NCI-H526 (cell line): ENCODE measurements at regions not wholly inside any gene's neighbourhood (a gene's known extent, or its start where the extent isn't known, plus 50 kb on each side); places are given as distances from the start of the nearest gene placed in this dataset.
"Not testable (repeated sequence)": the region's sequence is repeated elsewhere in the genome, so short reads cannot be mapped to it uniquely, and the experiment has no call there.

Experiments used
- DNase-seq, 2 experiments: peaks; one replicate each; lab custom pipeline; 2025; lab: John Stamatoyannopoulos, UW

- DNase-seq = no peak
These were observed 88.5 kb upstream of the RPL38 start for GRCh38 chr17:74114881-74115470.

DNA sequence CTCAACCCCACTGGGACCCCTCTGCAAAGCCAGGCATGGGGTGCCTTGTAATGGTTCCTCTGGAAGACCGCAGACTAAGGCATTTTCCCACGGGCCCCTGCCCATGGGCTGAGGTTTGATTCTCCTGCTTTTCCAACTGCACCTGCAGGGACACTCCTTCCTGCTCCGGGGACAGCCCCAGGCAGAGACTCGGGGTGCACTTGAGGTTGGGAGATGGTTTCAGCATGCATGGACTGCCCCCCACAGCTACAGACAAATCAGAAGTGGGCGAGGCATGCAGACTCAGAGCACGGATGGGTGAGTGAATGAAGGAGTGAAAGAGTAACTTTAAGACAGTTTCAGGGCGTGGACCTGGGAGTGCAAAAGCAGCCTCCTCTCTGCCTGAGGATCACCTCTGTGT is 87.9 kb upstream of the RPL38 start:
- DNase-seq = no peak

DNA sequence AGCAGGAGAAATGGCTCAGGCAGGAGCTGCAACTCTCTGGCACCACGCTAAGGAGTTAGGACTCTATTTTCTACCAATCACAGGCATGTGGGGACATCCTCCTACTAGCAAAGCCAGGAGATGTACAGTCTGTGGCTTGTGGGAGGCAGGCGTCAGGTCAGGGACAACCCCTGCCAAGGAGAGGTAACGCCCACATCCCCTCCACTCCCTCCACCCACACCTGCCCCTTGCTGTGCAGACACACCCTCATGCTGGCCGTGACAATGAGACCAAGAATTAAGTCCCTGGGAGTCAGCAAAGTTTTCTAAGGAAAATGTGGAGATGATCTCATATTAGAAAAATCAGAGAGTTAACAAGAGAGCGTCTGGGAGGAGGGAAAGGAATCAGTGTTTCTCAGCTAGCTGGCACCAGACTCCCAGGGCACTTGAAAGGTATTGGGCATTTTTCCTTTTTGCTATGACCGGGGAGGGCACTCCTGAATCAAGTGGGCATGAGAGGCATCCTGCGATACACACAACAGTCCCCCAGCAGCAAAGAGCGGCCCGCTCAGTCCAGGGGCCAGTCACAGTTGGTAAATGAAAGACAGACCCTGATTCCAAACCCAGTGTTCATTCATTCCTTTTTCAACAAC is 87.3 kb upstream of the RPL38 start:
- DNase-seq = peak in 1 of 2 experiments; percentile 24

DNA sequence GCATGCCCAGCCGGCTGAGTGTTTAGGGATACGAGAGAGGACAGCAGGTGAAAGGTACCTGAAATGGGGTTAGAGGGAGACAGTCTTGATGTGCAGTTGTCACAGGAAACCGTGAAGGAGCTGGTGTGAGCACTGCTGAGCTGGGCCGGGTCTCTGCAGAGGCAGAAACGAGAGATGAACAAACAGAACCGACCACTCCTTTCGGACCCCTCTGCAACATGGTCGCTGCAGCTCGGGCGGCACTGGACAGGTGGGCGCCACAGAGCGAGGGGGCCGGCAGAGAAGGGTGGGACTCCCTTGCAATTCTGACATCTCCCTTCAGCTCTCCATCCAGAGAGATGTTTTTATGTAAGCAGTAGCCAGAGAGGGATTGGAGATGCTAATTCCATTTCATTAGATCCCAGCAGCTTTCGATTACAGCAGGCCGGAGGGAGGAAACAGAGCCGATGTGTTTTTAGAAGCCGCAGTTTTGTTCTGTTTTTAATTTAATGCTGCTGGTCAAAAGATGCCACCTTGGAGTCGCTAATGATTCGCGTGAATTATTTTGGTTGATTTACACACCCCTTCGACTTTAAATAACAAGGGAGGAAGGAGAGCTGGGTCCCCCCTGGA is 86.3 kb upstream of the RPL38 start:
- DNase-seq = no peak

GRCh38 chr17:74117999-74118421 is 85.5 kb upstream of the RPL38 start:
- DNase-seq = no peak

DNA sequence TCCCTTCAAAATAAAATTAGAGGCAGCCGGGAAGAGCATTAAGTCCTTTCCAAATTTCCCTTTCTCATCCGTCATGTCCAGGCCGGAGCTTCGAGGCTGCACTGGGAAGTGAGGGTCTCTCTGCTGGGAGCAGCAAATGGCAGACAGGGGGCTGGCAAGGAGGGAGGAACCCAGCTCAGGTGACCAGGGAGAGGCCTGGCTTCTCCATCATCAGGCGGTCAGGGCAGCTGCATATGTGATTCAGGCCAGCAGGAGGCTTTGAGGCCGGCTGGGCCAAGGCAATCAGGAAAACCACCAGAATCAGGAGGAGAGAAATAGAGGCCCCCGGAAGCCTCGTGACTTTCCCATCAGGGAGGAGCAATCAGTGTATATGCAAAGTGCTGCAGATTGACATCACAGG is 85.0 kb upstream of the RPL38 start:
- no peak for DNase-seq

DNA sequence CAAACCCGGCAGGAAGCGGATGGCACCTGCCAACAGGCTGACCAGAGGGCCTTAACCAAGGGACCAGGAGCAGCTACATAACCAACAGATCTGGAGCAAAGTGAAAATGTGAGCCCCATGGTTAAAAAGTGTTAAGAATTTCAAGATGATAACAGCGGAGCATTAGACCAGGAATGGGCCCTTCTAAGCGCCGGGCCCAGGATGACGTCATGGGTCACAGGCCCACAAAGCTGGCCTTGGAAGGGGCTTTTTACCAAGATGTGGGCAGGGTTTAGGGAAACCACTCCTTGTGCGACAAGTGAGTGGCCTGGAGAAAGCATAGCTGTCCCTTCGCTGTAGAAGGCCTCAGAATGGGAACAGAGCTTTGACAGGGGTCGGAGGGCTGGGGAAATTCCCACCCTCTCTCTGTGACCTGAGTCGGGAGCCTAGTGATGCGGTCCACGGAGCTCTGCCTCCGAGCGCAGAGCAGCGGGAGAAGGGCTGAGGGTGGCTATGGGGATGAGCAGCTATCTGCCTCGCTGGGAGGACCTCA is 84.4 kb upstream of the RPL38 start:
- no peak for DNase-seq

DNA sequence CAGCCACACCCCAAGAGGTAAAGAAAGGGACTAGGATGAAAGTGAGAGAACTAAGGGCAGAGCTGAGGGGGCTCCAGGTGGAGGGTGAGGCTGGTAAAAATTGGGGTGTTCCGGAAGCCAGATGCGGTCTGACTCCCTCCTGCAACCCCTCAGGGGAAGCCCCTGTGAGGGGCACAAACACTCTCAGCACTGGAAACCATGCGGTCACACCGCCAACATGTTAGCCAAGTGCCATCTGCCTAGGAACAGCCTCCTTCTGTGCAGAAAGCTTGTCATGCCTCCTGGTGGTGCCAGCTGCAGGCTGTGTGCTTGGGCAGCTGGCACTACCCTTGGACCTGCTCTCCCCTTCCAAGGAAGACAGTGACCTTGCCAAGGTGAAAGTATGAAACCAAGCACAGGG is 83.5 kb upstream of the RPL38 start:
- DNase-seq = no peak

GRCh38 chr17:74123350-74123749 is 80.1 kb upstream of the RPL38 start:
- DNase-seq = no peak

DNA sequence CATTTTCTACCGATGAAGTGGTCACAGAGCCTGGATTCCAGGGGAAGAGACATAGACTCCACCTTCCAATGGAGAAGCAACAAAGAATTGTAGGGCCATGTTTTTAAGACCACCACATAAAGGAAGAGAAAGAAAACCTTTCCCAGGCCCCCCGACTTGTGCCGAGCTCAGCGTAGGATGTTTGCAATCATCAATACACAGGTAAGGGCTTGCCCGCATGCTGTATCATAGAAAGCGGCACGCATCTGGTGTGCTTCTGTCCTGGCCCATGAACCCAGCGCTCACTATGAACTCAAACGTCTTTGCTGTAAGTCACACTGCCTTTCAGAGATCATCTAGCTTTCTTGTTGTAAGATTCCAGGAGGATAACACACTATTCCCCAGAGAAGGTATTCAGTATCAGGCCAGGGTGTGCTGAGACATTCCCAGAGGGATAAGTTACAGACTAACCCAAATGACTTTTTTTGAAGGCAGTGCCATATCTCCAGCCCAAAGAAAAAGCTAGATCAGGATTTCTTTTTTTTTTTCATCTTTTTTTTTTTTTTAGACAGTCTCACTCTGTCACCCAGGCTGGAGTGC is 79.5 kb upstream of the RPL38 start:
- no peak for DNase-seq

DNA sequence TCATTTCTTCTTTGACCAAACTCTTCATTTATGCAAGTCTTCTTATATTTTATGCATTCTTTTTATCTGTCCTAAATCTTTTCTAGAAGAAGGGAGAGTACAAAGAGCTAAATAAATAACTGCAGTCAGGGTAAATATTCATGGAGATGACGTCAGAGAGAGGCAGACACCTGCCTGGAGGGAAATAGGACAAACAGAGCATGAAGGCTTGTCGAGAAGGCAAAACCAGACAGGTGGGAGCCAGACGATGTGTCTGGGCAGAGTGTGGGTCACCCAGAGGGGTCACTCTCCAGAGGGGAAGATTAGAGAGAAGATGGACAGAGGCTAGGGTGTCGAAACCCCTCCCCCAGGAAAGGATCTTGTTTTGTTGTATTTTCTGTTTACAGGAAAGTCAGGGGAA is 78.3 kb upstream of the RPL38 start:
- peak in 1 of 2 experiments; percentile 42 for DNase-seq

DNA sequence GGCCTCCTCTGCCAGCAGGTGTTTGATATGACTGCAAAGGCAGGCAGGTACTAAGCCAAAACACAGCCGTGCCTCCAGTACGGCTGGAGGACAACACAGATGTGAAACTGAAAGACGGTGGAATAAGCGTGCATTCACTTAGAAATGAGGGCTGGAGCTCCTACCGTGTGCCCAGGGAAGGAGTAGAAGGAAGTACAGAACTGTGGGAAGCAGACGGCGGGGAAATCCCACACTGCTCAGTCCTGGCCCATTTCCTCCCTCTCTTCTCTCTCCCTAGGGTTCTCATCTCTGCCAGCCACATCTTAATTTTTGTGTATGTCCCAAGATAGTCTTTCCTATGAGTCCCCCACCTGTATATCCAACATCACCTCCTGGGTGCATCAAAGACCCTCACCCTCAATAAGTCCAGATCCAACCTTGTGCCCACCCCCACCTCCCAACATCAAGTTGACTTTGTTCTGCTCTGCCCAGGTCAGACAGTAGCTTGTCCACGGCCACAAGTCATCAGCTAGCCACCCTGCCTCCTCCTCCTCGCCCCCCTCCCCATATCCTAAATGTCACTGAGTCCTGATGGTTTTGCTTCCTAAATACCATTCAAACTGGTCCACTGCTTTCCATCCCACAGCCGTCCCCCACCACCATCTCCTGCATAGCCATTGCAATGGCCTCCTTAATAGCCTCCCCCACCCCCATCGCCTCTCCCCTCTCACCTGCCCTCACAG is 77.1 kb upstream of the RPL38 start:
- DNase-seq = no peak

GRCh38 chr17:74126959-74127358 is 76.5 kb upstream of the RPL38 start:
- no peak for DNase-seq

- no peak for DNase-seq
These were observed 74.8 kb upstream of the RPL38 start for GRCh38 chr17:74128456-74129211.

- not testable (repeated sequence) for DNase-seq
These were observed 73.7 kb upstream of the RPL38 start for GRCh38 chr17:74129800-74130199.

GRCh38 chr17:74130276-74130675 is 73.2 kb upstream of the RPL38 start:
- DNase-seq = no peak

- no peak for DNase-seq
These were observed 72.6 kb upstream of the RPL38 start for GRCh38 chr17:74130841-74131240.

- DNase-seq = no peak
These were observed 71.1 kb upstream of the RPL38 start for GRCh38 chr17:74132354-74132753.

GRCh38 chr17:74133740-74134139 is 69.7 kb upstream of the RPL38 start:
- DNase-seq = no peak

GRCh38 chr17:74134234-74134633 is 69.2 kb upstream of the RPL38 start:
- DNase-seq = not testable (repeated sequence)

DNA sequence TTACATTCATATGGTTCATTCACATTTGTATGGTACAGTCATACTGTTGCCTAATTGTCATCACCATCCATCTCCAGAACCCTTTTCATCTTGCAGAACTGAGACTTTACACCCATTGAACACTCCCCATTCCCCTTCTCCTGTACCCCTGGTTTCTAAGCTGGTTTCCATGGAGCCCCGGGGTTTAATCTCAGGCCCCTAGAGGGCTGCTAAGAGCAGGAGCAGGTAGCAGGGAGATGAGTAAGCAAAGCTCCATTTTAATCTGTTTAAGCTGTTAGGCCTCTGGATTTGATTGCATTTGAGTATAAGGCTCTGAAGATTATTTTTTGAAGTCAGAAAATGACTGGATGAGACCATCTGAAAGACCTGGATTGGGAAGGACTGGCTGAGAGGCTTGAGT is 68.5 kb upstream of the RPL38 start:
- DNase-seq = no peak
